HPDE6-E6E7 (cell line): ENCODE measurements at regions not wholly inside any gene's neighbourhood (a gene's known extent, or its start where the extent isn't known, plus 50 kb on each side); places are given as distances from the start of the nearest gene placed in this dataset.
"Not testable (repeated sequence)": the region's sequence is repeated elsewhere in the genome, so short reads cannot be mapped to it uniquely, and the experiment has no call there.

ENCODE experiments used
- DNase-seq: peaks from one replicate; pipeline ENCODE4 v3.0.0; 2011; ENCODE audit warnings: missing footprints; ENCODE audit errors: extremely low spot score

DNA sequence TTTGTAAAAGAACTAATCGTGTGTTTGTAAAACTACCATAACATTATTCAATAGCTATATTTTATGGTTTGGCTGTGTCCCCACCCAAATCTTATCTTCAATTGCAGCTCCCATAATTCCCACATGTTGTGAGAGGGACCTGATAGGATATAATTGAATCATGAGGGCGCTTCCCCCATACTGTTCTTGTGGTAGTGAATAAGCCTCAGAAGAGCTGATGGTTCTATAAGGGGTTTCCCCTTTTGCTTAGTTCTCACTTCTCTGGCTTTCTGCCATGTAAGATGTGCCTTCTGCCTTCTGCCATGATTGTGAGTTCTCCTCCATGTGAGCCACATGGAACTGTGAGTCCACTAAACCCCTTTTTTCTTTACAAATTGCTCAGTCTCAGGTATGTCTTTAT is 1372.3 kb downstream of the AMY1C start:
- DNase-seq: no peak

DNA sequence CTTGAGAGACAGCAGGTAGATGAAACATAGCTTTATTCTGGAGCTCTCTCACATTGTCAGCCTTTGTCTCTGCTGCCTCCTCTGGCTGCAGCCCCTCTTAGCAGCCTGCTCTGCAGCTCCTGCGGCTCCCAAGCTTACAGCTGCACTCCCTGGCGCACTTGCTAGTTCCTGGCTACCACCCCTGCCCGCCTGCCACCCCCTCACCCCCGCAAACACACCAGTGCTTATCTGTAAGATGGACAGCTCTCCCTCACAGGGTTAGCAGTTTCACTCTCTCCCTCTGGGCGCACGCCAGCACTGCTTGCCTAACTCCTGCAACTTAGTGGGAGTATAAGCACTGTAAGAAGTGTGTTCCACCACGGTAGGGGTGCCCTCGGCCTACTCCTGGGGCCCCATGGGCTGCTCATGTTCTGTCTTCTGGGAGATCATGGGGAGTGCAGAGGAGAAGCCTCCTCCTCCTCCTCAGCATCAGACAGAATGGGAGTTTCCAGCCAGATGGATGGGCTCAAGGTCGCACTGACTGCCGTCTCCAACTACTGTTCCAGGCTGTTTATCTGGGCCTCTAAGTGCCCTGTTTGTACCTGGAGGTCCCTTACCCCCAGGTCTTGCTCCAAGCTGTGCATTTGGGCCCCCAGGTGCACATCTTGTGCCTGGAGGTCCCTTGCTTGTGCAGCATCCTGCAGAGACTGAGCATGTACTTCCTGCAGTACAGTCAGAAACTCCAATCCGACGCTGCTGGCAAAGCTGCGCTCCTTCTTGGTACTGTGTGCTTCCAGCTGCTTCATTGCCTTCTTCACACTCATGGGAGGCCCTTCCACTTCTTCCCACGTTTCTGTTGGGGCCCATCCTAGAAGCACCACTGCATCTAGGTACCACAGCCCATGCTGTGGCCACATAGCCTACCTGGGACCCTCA is 1388.1 kb downstream of the AMY1C start:
- DNase-seq: peak; percentile 39

DNA sequence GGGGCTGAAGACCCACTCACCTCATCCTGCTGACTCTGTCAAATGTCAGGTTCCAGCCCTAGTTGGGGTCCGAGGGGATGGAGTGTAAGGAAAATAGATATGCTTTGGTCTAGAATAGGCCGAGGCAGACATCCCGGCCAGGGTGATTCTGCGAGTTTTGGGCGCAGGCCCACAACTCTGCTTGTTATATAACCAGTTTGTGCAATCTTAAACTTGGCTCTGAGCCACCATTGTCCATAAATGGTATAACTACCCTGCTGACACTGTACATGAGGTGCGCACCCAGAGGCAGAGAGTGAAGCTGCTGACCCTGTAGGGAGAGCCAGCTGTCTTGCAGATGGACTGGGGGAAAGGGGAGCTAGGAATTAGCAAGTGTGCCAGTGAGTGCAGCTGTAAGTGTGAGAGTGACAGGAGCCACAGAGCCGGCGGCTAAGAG is 1388.8 kb downstream of the AMY1C start:
- DNase-seq: no peak

DNA sequence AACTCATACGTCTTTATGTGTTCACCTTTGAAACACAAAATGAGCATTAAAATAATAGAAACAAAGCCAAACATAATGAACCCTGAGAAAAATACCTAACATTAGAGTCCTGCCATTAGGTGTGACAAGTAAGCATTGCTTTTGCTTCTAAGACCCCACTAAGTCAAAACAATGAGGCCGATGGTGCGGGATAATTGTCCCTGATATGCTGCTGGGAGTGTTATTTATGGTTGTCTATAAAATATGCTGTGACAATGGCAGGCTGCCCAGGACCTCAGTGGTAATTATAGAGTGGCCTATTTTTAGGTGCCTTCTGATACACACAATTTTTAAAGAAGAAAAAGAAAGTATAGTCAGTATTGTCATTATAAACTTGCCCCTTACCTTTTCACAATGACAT is 1423.1 kb downstream of the AMY1C start:
- no peak for DNase-seq

DNA sequence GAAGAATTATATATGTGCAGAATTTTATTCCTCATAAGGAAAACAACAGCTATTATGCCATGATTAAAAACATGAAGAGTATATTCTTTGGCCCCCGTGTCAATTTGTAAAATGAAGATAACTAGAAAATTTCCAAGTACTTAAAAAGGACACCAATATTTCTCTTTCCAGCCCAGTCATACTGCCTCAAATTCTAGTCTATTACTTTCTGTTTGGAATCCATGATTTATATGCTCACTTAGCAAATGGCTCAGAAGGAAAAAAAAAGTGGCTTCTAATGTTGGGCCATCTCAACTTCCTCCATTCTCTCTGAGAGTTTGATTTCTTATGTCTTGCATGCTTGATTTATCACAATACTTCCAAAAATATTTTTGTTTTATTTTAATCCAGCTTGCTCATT is 1431.1 kb downstream of the AMY1C start:
- no peak for DNase-seq

DNA sequence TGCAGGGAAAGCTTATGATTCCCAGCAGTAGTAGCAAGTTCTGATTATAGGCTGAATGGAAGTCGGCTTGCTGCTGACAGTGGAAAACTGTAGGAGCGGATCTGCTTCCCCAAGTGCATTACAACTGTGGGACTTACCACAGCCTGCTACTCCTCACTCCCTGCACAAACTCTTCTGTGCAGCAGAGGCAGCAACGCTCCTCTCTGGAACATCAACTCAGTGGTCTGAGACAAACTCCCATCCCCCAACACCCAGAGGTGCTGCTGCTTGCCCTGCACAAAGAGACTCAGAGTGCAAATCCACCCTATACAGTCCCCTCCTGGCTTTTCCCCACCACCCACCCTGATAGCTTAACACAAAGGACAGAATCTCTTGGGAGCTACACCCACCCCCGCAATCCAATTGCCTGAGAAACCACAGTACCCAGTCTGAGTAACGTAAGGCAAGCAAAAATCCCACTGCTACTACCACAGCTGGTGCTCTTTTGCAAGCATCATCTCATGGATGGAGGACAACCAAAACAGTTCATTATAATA is 1455.2 kb downstream of the AMY1C start:
- DNase-seq: no peak

DNA sequence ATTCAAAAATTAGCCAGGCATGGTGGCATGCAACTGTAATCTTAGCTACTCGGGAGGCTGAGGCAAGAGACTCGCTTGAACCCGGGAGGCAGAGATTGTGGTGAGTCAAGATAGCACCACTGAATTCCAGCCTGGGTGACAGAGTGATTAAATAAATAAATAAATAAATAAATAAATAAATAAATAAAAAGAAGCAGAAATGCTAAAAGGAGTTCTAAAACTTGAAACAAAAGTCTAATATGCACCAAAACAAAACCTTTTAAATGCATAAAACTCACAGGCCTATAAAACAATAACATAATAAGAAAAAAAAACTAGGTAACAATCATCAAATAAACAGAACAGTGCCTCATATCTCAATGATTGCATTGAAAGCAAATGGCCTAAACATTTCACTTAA is 1458.9 kb downstream of the AMY1C start:
- DNase-seq: no peak

DNA sequence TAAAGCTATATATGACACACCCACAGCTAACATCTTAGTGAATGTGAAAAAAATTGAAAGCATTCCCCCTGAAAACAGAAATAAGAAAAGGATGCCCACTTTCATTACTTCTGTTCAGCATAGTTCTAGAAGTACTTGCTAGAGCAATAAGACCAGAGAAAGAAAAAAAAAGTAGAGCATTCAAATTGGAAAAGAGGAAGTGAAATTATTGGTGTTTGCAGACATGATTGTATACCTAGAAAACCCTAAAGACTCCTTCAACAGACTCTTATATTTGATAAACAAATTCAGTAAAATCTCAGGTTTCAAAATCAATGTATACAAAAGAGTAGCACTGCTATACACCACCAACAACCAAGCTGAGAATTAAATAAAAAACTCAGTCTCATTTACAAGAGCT is 1461.0 kb downstream of the AMY1C start:
- no peak for DNase-seq

DNA sequence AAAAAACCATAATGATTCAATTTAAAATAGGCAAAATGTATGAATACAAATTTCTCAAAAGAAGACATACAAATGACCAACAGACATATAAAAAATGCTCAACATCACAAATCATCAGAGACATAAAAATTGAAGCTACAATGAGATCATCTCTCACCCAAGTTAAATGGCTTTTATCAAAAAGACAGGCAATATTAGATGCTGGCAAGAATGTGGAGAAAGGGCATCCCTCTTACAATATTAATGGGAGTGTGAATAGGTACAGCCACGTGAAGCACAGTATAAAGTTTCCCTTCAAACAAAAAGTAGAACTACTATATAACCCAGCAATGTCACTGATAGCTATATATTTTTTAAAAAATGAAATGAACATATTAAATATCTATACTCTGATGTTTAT is 1481.7 kb downstream of the AMY1C start:
- DNase-seq: no peak

DNA sequence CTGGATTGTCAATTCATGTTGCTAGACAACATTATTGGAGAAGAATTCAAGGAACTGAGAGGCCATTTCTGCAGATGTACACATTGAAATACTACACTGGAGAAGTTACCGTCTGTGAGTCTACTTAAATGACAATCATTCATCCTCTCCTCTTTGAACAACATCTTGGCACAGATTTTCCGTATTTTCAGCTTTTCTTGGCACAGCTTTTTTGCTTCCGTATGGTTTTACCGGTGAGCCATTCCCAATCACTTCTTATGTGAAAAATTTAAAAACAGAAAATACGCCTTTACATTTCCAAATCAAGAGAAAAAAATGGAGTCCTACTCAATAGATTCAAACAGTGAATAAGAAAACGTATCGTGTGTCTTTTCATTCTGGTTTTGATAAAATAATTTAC is 1493.7 kb downstream of the AMY1C start:
- DNase-seq: no peak

DNA sequence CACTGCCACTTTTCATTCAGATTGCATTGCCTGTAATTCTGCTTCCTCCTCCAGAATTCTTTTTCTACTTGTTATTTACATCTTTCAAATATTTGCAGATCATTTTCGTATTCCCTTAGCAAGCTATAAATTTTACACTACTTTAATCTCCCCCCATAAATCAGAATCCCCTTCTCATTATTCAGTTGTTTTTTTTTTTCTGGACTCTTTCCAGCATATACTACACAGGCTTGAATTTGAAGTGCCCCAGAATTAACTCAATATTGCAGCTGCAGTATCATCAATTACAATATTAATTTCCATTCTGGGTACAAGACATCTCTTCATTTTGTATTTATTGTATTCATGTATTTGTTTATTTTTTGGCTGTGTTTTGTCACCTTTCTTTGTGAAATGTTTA is 1494.3 kb downstream of the AMY1C start:
- DNase-seq: no peak

DNA sequence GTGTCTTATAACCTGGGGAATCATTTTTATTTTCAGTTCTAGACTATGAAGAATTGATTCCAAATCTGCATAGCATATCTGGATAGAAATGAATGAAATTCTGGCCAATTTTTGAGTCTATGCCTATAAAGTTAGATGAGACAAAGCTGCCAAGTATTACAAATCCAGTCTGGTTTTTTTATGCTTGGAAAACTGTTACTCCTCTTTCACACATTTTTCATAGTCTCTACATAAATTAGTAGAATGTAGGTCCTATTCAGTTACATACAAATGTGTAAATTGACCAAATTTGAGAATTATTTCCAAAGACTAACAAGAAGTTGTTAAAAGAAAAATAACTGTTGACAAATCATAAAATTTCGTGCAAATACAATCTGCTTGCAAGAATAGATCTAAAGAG is 1505.2 kb downstream of the AMY1C start:
- DNase-seq: no peak

DNA sequence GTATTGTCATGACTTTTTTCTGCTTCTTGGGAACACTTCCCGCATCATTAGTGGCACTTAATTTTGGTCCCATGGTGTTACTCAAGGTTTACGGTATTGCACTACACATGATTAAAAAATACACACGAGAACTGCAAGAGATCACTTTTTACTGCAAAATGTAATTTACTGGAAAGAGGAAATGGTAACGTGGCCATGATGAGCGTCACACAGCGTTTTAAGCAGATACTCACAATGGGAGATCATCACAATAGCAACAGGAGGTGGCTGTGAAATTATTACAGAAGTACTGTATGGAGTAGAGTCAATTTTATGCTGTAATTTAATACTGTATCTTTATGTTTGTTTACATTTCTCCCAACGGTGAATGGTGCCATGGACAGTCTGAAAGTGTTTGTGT is 1510.3 kb downstream of the AMY1C start:
- no peak for DNase-seq

DNA sequence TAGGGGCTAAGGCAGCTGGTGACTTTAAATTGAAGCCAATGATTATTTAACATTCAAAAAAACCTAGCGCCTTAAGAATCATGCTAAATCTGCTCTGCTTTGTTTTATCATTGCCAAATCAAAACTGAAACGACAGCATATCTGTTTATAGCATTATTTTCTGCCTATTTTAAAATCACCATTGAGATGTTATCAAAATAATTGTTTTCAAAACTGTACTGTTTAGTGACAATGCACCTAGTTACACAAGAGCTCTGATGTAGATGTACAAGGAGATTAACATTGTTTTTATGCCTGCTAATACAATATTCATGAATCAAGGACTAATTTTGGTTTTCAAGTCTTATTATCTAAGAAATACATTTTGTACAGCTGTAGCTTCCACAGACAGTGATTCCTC is 1521.3 kb downstream of the AMY1C start:
- no peak for DNase-seq

DNA sequence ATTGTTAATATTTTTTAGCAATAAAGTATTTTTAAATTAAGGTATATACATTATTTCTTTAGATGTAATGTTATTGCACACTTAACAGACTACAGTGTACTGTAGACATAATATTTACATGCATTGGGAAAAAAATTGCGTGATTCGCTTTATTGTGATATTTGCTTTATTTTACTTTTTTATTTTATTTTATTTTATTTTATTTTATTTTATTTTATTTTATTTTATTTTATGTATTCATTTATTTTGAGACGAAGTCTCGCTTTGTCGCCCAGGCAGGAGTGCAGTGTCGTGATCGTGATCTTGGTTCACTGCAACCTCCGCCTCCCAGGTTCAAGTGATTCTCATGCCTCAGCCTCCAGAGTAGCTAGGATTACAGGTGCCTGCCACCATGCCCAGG is 1522.7 kb downstream of the AMY1C start:
- not testable (repeated sequence) for DNase-seq

DNA sequence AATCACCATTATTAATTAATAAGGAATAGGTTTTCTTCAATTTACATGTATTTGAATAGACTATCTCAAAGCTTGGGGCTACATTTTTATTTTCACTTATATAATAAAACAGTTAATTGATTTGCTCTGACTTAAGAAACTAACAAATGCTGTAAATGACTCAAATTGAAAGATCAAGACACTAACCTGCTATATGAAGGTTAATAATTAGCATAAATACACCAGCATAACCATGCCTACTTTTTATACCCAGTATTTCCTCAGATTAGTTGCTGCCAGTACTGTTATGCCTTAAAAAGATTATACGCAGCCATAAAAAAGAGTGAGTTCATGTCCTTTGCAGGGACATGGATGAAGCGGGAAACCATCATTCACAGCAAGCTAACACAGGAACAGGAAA is 1545.1 kb downstream of the AMY1C start:
- no peak for DNase-seq

DNA sequence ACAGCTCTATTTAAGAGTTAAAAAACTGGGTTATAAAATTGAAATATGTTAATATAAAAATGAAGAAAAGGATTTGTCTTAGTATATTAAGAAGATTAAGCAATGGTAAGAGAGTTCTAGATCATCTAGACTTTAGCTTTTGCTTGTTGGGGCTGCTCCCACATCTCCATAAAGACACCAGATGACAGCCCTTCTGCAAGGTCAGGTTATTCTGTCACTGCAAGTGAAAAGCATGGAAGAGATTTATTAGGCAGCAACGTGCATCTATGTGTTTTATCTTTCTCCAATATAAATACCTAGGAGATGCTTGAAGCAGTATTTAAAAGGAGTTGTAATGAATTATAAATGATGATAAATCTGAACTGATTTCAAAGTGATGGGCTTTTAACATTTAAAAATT is 1560.4 kb downstream of the AMY1C start:
- no peak for DNase-seq

DNA sequence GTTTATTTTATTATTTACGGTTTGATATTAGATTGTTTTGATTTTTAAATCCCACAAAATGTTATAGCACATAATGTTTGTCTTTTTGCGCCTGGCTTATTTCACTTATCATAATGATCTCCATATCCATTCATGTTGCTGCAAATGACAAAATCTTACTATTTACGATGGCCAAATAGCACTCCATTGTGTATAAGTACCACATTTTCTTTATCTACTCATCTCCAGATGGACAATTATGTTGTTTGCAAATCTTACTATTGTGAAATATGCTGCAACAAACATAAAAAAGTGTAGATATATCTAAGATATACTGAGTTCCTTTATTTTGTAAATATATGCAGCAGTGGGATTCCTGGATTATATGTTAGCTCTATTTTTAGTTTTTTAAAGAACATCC is 1568.3 kb downstream of the AMY1C start:
- no peak for DNase-seq

DNA sequence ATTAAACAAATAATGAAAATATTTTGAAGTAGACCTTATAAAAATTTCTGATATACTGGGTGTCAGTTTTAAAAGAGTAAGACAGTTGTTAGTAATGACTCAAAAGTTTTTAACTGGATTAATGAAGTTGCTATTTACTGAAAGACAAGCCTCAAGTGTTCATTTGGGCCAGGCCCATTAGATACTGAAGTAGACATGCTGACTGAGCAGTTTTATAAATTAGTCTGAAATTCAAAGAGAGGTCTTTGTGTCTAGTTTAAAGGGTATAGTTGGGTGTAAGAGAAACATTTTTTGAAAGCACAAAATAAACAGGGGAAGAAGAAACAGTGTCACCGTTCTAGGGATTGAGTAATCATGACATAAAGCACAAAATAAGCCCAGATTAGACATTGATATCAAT is 1577.2 kb downstream of the AMY1C start:
- DNase-seq: no peak

DNA sequence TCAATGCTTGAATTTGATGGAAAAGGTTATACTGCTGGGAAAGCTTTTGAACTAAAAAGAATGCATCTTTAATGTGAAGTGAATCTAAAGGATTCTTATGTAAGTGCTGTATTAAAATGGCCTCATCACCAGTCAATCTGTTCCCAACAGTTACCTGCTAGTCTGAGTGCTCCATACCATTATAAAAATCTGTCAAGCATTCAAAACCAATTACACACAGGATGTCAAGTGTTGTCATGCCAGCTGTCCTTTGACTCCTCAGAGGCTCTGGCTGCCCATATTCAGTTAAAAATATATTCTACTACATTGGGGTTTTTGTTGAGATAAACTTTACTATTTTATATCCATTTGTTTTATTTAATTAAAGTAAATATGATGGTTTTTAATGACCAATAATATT is 1587.7 kb downstream of the AMY1C start:
- no peak for DNase-seq

DNA sequence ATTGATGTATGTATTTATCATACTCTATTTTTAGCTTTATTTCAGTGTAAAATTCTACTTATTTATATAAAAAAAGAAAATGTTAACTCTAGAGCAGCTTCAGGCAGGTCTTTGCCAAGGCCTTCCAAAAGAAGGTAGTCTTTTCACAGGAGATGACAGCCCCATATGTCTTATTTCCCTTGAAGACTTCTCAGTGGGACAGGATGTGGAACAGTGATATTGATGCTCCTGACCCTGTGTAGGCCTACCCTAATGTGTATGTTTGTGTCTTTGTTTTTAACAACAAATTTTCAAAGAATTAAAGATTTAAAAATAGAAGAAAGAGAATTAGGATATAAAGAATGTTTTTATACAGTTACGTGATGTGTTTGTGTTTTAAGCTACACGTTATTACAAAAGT is 1593.6 kb downstream of the AMY1C start:
- no peak for DNase-seq

DNA sequence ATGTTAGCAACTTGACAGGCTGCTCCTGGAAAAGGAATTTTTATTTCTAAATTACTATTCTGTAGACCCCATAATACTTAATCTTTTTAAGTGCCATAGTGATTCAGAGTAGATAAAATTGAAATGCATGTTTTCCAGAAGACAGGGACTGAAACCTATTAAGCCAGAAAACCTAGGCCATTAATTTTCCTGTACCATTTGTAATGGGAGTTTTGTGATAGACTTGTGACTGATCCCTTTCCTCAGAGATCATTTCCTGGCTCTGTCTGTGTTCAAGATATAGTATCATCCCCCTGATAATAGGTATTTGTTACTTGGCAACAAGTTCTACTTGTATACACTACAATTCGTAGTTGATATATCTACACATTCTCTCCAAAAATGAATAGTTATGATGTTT is 1609.8 kb downstream of the AMY1C start:
- DNase-seq: no peak

DNA sequence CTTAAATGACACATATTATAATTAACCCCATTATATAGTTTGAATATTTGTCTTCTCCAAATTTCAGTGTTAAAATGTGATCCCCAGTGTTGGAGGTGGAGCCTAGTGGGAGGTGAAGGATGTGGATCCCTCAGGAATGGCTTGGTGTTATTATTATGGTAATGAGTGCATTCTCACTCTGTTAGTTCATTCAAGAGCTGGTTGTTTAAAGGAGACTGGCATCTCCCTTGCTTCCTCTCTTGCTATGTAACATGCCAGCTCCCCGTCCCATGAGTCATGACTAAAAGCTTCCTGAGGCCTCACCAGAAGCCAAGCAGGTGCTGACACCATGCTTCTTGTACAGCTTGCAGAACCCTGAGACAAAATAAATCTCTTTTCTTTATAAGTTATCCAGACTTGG is 1612.7 kb downstream of the AMY1C start:
- DNase-seq: no peak

DNA sequence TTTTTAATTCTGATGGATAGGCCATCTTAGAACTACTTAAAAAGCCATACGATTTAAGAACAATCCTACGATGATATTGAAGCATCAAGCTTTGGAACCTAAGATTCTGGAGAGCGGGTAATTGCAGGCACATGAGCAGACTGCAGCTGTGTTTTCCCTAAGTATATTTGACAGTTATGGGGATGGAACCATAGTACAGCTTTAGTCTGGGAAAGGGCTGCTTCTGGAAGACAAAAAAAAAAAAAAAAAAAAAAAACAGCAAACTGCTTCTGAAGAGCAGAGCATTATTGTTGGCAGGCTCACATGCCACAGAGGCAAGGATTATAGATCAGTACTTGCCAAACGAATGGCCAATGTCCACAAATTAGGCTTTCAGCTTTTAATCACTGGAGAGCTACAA is 1618.7 kb downstream of the AMY1C start:
- DNase-seq: no peak
